ENCODE measurements at regions not wholly inside any gene's neighbourhood (a gene's known extent, or its start where the extent isn't known, plus 50 kb on each side); places are given as distances from the start of the nearest gene placed in this dataset.
"Not testable (repeated sequence)": the region's sequence is repeated elsewhere in the genome, so short reads cannot be mapped to it uniquely, and the experiment has no call there.

DNA sequence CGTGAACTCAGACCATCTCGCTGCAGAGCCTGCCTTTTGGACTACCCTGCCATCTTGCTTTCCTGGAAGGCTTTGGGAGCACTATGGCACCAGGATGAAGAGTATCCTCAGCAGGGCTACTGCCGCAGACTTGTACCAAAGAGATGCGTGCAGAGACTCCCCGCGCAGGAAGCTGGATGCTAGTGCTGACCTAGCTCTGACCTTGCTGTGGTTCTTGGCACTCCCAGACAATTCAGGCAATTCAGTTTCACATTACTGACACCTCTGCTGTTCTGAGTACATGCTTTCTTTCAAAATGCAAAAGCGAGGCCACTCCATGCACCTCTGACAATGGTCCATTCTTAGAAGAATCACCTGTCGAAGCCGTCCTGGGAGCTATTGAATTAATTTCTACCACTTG, 251.5 kb upstream of the MEX3C start:
- intact Hi-C loops (cut with micrococcal nuclease), result no loop called here

DNA sequence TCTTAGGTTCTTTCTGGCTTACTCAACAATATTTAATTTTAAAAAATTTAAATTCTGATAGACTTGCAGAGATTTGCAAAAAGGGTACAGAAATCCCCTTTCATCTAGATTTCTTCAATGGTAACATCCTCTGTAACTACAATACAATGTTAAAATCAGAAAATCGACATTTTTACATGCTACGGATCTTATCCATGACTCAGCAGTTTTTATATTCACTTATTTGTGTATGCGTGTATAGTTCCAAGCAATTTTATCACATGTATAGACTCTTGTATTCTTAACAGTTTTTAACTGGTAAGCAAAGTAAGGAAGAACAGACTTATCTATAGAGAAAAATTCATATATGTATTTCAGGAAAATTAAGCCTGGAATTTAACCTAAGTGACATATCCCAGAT, 256.1 kb upstream of the MEX3C start:
- intact Hi-C loops (cut with micrococcal nuclease), result no loop called here

DNA sequence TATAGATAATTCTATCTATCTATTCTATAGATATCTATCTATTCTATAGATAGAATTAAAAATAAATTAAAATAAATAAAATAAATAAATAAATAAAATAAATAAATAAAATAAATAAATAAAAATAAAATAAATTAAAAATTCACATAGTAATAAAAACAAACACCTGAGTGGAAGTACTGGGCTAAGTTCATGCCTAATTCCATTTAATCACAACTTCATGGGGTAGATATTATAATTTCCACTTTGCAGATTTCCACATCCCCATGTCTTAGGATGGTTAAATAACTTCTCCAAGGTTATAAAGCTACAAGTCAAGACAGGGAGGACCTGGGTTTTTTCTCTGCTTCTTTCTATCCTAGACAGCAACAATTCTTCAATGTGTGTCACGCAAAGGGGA, 261.4 kb upstream of the MEX3C start:
- intact Hi-C loops (cut with micrococcal nuclease), result no loop called here

DNA sequence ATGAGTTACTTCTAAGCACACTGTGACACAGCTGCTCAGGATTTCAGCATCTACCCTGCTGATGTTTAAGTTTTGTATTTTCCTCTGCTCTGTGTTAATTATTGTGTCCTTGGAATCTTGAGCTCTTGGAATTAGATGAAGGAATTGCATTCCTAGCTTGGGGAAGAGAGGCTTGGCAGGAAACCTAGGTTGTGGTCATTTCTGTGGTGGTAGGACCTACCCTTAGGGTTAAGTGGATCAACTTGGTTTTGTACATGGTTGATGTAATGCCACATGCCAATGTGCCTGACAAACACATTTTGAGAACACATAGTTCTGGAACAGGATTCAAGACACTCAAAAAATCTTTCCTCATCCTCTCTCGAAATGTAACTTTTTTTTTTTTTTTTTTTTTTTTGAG, 264.5 kb upstream of the MEX3C start:
- intact Hi-C loops (cut with micrococcal nuclease), result no loop called here

DNA sequence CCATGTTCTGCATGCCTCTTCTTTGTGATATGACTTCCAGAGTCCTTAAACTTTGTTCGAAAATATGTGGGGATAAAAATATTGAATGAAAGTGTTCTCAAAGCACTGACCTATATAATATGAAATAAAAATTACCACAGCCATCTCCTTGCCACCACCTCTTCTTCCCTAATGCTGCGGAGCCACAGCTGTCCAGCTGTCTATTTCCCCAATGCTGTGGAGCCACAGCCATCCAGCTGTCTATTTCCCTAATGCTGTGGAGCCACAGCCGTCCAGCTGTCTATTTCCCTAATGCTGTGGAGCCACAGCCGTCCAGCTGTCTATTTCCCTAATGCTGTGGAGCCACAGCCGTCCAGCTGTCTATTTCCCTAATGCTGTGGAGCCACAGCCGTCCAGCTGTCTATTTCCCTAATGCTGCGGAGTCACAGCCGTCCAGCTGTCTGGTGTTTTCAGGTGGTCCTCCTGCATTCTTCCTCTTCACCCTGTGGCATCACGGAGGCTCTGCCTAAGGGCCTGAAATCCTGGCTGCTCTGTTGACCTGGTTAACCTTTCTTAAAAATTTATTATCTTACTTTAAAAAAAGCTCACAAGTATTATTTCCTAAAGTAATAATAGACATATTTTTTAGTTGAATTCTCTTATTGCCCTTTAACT, 266.1 kb upstream of the MEX3C start:
- intact Hi-C loops (cut with micrococcal nuclease), result no loop called here

DNA sequence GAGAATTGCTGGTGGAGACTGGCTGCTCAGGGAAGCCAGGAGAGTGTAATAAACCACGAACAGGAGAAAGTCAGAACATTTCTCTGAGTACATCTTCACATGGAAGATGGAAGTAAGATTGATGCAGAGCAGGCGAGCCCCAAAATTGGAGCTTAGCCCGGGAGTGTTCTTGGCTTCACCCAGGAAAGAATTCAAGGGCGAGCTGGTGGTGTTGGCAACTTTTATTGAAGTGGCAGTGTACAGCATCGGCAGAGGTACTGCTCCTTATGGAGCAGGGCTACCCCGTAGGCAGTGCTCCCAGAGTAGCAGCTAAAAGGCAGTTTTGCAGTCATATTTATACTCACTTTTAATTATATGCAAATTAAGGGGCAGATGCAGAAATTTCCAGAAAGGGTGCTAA, 281.4 kb upstream of the MEX3C start:
- intact Hi-C loops (cut with micrococcal nuclease), result no loop called here

DNA sequence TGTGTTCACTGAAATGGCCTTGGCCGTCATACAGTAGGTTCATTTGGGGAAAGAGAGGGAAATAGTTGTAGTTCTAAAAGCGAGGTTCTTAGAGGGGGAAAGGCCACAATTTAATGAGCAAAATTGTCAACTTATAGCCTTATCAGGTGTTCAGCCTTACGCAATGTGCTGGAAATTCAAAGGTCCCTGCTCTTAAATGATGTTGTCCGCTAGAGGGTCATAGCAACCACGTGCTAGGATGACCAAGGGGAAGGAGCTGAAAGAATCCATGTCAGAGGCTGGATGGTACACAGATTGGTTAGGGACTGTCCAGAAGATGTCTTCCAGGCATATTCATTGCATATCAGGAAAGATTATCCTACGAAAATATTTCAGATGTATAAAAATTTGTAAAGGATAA, 282.3 kb upstream of the MEX3C start:
- intact Hi-C loops (cut with micrococcal nuclease), result no loop called here

DNA sequence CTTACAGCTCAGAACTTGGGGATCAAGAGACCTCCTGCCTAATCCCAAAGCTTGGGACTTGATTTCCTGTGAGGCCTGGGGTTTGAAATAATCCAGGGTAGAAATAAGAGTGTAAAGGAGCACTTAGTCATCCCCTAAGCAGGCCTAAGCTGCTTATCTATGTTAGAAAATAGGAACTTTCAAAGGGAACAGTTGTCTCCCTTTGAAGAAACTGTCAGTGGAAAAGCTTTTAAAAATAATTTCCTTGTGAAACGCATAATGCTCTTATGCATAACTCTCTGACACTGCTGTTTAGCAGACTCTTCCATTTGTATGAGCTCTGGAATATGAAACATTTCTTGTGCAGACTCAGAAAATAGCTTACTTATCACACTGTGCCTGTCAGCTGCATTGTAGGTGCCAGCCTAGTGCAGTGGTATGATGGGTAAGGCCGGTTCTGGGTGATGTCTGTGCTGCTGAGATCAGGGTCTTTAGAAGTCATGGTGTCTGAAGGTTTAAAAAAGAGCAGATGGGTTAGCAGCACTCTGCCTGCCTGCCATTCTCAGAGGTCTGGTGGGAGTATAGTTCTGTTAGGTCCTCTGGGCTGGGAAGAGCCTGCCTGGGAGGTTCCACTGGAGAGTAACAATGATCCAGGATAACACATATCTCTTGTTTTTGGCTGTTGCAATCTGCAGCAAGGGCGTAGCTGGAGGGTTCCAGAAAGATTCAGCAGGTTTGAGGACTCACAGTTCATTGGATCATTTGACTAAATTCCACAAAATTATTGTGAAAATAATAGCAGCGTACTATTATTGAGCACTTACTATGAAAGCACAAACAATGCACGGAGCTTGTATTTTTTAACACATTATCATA, 283.2 kb upstream of the MEX3C start:
- intact Hi-C loops (cut with micrococcal nuclease), result no loop called here

DNA sequence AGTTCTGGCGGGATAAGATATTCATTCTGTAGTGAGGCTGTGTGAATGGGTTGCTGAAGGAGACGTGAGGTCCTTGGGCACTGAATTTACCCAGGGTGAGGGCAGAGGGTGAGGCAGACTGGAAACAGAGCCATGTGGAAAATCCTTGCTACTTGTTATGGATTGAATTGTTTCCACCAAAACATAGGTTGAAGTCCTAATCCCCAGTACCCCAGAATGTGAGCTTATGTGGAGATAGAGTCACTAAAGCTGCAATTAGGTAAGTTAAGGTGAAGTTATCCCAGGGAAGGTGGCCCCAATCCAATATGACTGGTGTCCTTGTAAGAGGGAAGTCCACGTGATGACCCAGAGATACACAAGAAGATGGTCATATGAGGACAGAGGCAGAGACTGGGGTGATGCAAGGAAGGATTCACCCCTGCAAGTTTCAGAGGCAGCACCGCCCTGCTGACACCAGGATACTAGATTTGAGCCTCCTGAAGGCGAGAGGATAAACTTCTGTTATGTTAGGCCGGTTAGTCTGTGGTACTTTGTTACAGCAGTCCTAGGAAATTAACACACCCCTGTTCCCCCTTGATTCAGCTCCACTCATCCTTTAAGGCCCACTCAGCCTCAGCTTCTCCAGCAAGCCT, 289.4 kb upstream of the MEX3C start:
- intact Hi-C loops (cut with micrococcal nuclease), result no loop called here

DNA sequence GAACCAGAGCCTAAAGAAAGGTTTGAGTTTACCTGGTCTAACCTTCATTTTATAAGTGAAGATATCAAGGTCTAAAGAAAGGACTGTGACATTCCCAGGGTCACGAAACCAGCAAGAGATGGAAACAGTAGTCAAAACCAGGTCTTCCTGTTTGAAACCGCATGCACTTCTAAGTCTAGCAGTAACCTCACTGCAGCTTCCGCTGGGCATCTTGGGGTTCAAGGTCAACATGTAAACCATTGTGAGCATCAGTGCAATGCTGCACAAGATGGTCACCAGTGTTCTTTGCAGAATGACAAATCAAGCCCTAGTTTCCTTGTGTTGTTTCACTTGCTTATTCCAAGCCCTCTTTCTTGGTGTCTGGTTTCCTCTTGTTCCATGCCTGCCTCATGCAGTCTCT, 292.9 kb upstream of the MEX3C start:
- intact Hi-C loops (cut with micrococcal nuclease), result no loop called here

DNA sequence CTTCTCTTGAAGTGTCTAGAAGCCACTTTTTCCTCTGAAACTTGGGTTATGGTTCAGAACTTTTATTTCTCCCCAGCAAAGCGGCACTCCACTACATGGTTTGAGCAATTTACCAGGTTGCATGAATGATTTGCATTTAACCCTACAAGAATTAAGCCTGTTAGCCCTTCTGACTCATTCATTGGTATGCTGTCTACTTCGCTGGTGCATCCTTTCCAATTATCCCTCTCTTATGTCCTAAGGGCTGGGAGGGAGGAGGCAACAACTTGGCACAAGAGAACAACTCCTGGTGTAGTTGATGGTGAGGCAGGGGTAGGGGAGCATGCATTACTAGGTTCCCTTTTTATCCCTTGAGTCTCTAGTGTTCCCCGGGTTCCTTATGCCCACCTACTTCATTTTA, 293.4 kb upstream of the MEX3C start:
- intact Hi-C loops (cut with micrococcal nuclease), result no loop called here

DNA sequence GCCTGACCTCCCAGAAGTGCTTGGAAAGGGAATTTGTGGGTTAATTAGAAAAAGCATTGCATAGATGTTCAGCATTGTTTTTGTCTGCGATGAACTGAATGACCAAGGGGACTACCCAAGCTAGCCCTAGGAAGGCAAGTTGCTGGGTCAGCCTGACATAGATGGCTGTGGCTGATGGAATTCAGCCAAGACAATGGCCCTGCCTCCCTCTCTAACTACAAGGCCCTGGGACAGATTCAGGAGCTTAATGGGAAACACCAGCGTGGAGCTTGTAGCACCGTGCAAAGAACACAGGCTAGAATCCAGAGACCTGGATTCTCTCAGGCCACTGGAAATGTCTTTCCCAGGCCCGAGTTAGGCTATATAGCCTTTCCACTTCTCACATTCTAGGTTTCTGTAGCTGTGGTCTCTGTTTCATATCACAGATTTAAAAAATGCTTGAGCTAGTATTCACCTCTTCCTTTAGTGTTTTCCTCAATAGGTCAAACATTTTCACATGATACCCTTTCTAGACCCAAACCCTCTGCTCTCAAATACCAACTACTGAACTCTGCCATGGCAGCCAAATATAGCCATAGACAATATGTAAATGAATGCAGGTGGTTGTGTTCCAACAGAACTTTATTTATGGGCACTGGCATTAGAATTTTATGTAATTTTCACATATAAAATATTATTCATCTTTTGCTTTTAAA, 294.3 kb upstream of the MEX3C start:
- intact Hi-C loops (cut with micrococcal nuclease), result no loop called here

DNA sequence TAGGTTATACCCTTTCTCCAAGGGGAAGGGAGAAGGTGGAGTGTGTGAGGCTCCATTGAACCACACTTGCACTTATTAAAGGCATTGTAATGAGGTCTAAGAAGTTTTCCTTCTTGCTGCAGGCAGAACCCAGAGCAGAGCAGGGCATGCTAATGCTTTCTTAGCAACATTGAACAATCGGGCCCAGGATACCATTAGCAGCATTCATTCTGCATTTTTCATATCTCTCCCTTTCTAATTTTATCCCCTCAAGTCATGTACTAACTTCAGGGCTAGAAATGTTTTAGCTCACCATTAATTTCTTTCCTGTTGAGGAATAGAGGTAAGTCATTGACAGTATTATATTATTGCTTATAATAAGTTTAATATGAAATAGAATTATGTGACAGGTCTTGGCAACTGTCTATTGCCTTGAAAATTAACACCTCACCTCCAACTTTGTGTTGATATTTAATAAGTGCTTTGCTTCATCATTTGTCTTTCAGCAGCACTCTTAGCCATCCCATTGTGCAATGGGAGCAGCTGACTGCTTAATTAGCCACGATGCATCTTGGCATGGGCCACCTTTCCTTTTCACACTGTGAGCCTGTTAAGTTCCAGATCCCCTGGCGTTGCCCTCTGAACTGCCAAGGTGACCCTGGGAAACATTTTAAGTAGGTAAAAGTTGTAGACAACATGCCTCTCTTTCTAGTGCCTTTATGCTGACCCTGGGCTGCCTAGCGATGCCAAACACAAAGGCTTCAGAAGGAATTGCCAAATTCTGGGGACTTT, 300.8 kb upstream of the MEX3C start:
- intact Hi-C loops (cut with micrococcal nuclease), result no loop called here

DNA sequence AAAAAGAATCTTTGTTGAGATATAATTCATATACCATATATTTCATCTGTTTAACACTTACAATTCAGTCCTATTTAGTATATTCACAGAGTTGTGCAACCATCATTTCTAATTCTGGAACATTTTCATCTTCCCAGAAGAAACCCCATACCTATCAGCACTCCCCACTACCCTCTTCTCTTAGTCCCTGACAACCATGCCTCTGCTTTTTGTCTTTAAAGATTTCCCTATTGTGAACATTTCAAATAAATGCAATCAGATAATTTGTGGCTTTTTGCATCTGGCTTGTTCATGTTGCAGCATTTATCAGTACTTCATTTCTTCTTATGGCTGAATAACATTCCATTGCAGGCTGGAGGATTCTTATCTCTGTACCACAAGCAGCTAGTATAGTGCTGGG, 305.9 kb upstream of the MEX3C start:
- intact Hi-C loops (cut with micrococcal nuclease), result no loop called here

DNA sequence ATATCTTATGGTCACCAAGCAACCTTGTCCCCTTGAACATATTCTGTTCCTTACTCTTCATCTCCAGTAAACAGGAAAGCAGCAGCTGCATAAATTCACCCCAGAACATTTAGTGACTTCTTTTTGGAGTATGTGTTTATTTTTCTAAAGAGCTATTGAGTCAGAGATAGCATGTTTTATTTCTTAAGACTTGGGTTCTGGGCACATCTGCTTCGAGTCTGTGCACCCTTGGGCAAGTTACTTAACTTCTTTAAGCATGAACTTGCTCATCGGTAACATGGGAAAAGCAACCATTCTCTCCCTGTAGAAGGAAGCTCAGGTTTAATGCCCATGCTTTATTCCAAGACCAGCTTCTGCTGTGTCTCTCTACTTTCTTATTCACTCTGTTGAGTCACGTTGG, 309.3 kb upstream of the MEX3C start:
- intact Hi-C loops (cut with micrococcal nuclease), result no loop called here

DNA sequence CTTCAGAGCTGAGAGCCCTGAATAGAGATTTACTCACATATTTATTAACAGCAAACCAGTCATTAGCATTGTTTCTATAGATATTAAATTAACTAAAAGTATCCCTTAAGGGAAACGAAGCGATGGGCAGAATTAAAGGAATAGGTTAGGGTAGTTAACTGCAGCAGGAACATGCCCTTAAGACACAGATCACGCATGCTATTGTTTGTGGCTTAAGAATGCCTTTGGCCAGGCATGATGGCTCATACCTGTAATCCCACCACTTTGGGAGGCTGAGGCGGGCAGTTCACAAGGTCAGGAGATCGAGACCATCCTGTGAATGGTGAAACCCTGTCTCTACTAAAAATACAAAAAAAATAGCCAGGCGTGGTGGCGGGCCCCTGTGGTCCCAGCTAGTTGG, 310.9 kb upstream of the MEX3C start:
- intact Hi-C loops (cut with micrococcal nuclease), result not testable (repeated sequence)

DNA sequence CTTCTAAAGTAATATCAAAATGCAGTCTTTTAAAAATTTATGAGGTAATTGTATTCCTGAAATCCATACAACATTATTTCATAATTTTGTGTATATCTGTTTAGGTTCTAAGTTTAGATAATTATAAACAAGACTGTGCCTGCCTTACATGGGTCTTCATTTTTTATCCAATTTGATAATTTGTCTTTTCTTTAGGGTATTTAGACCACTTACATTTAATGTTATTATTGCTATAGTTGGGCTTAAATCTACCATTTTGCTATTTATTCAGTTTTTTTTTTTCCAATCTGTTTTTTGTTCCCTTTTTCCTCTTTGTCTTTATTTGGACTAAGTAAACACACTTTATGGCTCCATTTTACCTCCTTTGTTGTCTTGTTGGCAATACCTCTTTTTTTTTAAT, 312.5 kb upstream of the MEX3C start:
- intact Hi-C loops (cut with micrococcal nuclease), result no loop called here

DNA sequence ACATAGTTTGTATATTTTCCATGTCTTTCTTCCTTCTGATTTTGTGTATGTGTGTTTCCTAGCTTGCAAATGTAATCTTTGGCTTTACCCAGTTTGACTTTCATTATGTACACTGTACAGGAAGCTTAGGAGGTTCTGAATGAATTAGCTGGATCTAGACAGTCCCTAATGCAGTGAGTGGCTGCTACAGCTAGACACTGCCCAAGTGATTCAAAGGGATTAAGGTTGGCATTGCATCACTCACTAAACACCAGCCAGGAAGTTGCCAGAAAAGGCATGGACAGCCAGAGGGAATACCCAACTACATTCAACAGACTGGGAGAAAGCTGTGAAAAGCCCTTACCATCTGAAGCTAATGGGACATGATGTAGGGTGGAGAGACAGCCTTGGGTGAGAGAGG, 316.0 kb upstream of the MEX3C start:
- intact Hi-C loops (cut with micrococcal nuclease), result no loop called here

DNA sequence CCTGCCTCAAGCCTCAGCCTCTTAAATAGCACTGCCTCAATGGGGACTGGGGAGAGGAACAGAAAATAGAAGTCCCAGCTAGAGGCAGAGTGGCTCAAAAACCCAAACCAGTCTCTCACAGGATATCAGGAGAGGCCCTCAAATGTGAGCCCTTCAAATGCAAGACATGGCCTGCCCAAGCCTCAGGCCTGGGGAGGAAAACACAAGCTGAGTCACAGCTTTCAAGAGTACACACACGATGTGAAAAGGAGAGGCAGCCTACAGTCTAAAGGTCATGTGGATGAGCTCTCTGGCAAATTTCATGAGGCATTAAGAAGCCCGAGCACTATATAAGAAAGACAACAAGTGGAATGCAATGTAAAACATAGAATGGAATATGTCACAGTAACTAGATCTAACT, 316.6 kb upstream of the MEX3C start:
- intact Hi-C loops (cut with micrococcal nuclease), result no loop called here

DNA sequence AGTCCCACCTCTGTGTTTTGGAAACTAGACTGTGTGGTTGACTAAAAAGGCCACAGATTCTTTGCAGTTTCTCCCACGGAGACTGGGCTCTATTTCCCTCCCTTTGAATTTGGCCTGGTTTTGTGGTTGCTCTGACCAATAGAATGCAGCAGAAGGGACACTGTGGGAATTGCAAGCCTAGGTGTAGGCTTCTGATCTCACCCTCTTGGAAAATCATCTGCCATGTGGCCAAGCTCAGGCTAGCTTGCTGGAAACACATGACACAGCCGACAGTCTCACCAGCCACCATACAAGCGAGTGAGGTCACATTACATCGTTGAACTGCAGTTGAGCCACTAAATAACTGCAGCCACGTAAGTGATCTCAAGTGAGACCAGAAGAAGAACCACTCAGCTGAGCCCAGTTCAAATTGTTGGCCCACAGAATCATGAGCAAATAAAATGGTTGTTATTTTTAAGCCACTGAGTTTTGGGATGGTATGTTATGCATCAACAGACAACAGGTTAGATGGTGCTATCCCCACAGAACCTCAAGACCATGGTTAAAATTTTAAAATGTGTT, 319.1 kb upstream of the MEX3C start:
- intact Hi-C loops (cut with micrococcal nuclease), result no loop called here

DNA sequence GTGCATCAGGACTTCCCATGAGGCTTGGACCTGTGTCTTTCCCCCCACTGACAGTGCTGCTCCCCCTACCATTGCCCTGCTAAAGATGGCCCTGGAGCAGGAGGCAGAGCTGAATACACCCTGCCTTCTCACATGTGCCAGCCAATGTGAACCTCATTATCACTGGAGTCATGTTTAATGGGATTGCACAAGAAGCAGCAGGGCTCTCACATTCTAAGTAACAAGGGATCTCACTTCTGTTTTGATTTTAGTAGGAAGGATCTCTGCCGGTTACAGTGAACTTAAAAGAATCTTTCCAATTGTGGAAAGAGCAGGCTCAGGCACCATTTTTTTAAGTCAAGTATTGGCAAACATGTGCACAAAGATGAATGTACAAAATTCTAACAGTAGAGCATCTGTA, 322.1 kb upstream of the MEX3C start:
- intact Hi-C loops (cut with micrococcal nuclease), result no loop called here

All from T-helper 1 cell treated with Interleukin-12 subunit alpha and Interleukin-12 subunit beta and Interleukin-4 antibody, amounts not matched to agents 30 ng/mL and 1 ng/mL, for 36 hours (primary cell).